Neural progenitor cell (in vitro differentiated cells): ENCODE measurements at regions not wholly inside any gene's neighbourhood (a gene's known extent, or its start where the extent isn't known, plus 50 kb on each side); places are given as distances from the start of the nearest gene placed in this dataset.

Experiments used
- DNase-seq: peaks from one replicate; pipeline ENCODE4 v3.0.0-alpha.2; 2016; ENCODE audit warnings: low spot score
- H2AFZ ChIP-seq: fragments of 200-600 bp; sonication (generic); replicated peaks from 2 replicates; pipeline ENCODE4 v1.6.1; 2016; ENCODE audit warnings: antibody characterized with exemption
- H3F3A ChIP-seq: fragments of 200-600 bp; sonication (generic); 2 replicates; pipeline ENCODE4 v1.6.1; 2016; ENCODE audit warnings: antibody characterized with exemption, low read depth
- H3K27ac ChIP-seq: fragments of 200-600 bp; sonication (generic); 2 replicates; pipeline ENCODE4 v1.5.1; 2016; ENCODE audit warnings: mild to moderate bottlenecking
- H3K27me3 ChIP-seq: fragments of 200-600 bp; sonication (generic); 2 replicates; pipeline ENCODE4 v1.6.1; 2016; ENCODE audit warnings: mild to moderate bottlenecking, moderate library complexity
- H3K36me3 ChIP-seq: fragments of 200-600 bp; sonication (generic); 2 replicates; pipeline ENCODE4 v1.5.1; 2016
- H3K4me1 ChIP-seq: fragments of 200-600 bp; sonication (generic); 2 replicates; pipeline ENCODE4 v1.6.1; 2016; ENCODE audit warnings: mixed run types
- H3K4me2 ChIP-seq: fragments of 200-600 bp; sonication (generic); 2 replicates; pipeline ENCODE4 v1.6.1; 2016
- H3K4me3 ChIP-seq: fragments of 200-600 bp; sonication (generic); 2 replicates; pipeline ENCODE4 v1.5.1; 2016
- H3K79me2 ChIP-seq: fragments of 200-600 bp; sonication (generic); 2 replicates; pipeline ENCODE4 v1.6.1; 2016; ENCODE audit warnings: low read depth
- H3K9ac ChIP-seq: fragments of 200-600 bp; sonication (generic); 2 replicates; pipeline ENCODE4 v1.6.1; 2016
- H3K9me3 ChIP-seq: fragments of 200-600 bp; sonication (generic); 2 replicates; pipeline ENCODE4 v1.5.1; 2016; ENCODE audit warnings: low read depth
- H4K20me1 ChIP-seq: fragments of 200-600 bp; sonication (generic); 2 replicates; pipeline ENCODE4 v1.6.1; 2016; ENCODE audit warnings: low read depth
- H3K27ac Mint-ChIP-seq: 3 replicates; pipeline ENCODE4 v1.8.0; 2021; ENCODE audit warnings: mixed read lengths
- H3K27me3 Mint-ChIP-seq: 2 replicates; pipeline ENCODE4 v1.8.0; 2022; ENCODE audit warnings: low read depth, mild to moderate bottlenecking, inconsistent platforms, moderate library complexity, mixed read lengths; ENCODE audit not compliant: insufficient read depth
- H3K36me3 Mint-ChIP-seq: 3 replicates; pipeline ENCODE4 v1.8.0; 2021; ENCODE audit warnings: mixed read lengths
- H3K4me1 Mint-ChIP-seq: 3 replicates; pipeline ENCODE4 v1.8.0; 2021; ENCODE audit warnings: mixed read lengths
- H3K4me3 Mint-ChIP-seq: 3 replicates; pipeline ENCODE4 v1.8.0; 2021; ENCODE audit warnings: mild to moderate bottlenecking, moderate library complexity, mixed read lengths
- H3K9me3 Mint-ChIP-seq: 3 replicates; pipeline ENCODE4 v1.8.0; 2020; ENCODE audit warnings: mixed read lengths
- EZH2 ChIP-seq: fragments of 200-600 bp; sonication (generic); IDR thresholded peaks from 2 replicates; pipeline ENCODE4 v1.6.1; 2017; ENCODE audit warnings: antibody characterized with exemption, mild to moderate bottlenecking, moderate library complexity
- EZH2phosphoT487 ChIP-seq: fragments of 200-600 bp; sonication (generic); IDR thresholded peaks from 2 replicates; pipeline ENCODE4 v1.6.1; 2017; ENCODE audit warnings: antibody characterized with exemption
- TF ChIP-seq, protein P1 (sequence below): fragments of 200-600 bp; sonication (generic); IDR thresholded peaks from 2 replicates; pipeline ENCODE4 v1.5.1; 2017; ENCODE audit warnings: antibody characterized with exemption, mild to moderate bottlenecking

DNA sequence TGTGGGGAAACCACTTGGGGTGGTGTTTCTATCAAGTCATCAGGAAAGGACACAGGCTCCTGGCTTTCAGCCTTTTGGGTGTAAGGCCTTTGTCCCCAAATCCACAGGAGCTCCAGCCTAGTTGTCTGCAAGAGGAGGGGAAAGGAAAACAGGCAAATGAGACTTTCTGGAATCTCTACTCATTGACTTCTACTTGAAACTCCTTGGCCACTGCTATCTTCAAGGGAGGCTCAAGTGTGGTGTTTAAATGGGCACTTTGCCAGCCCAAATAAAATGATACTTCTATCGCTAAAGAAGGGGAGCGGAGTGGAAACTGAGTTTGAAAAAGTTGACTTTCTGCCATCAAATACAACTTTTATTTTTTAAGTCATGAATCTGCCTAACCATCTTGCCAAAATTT lies 445.9 kb upstream of the RGS6 start:
- no peaks in the 10 kb centered on the region for H3K9me3 ChIP-seq
- Mint-ChIP-seq H3K27ac (no peak overlapping the region), H3K9me3 (no peaks in the 10 kb centered on the region), H3K27me3 (no peaks in the 10 kb centered on the region), H3K36me3 (peaks cover 13% of the 10 kb centered on the region), H3K4me1 (peaks cover 28% of the 10 kb centered on the region), H3K4me3 (no peak overlapping the region)
- no peaks in the 10 kb centered on the region for H3K36me3 ChIP-seq
- H3K4me1 ChIP-seq = peaks cover 30% of the 10 kb centered on the region
- no peaks in the 10 kb centered on the region for H3K27me3 ChIP-seq
- TF ChIP-seq EZH2phosphoT487 = no peak
- TF ChIP-seq, protein P1, sequence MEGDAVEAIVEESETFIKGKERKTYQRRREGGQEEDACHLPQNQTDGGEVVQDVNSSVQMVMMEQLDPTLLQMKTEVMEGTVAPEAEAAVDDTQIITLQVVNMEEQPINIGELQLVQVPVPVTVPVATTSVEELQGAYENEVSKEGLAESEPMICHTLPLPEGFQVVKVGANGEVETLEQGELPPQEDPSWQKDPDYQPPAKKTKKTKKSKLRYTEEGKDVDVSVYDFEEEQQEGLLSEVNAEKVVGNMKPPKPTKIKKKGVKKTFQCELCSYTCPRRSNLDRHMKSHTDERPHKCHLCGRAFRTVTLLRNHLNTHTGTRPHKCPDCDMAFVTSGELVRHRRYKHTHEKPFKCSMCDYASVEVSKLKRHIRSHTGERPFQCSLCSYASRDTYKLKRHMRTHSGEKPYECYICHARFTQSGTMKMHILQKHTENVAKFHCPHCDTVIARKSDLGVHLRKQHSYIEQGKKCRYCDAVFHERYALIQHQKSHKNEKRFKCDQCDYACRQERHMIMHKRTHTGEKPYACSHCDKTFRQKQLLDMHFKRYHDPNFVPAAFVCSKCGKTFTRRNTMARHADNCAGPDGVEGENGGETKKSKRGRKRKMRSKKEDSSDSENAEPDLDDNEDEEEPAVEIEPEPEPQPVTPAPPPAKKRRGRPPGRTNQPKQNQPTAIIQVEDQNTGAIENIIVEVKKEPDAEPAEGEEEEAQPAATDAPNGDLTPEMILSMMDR = no peak
- no peak for TF ChIP-seq EZH2
- DNase-seq = peak; percentile 35
- no peak overlapping the region for H3K9ac ChIP-seq
- H3K4me2 ChIP-seq = no peak overlapping the region
- peaks cover 16% of the 10 kb centered on the region for H3K79me2 ChIP-seq
- H3K27ac ChIP-seq = no peak overlapping the region
- peaks cover 4% of the 10 kb centered on the region for H3F3A ChIP-seq
- peaks cover 8% of the 10 kb centered on the region for H4K20me1 ChIP-seq
- no peak overlapping the region for H3K4me3 ChIP-seq
- H2AFZ ChIP-seq = no peak overlapping the region

GRCh38 chr14:71487449-71487848 lies 444.8 kb upstream of the RGS6 start:
- Histone ChIP-seq H4K20me1 (peaks cover 2% of the 10 kb centered on the region), H3K9ac (no peak overlapping the region)
- no peaks in the 10 kb centered on the region for H3K27me3 Mint-ChIP-seq

GRCh38 chr14:71487941-71488340 lies 444.3 kb upstream of the RGS6 start:
- H3K9me3 Mint-ChIP-seq = no peaks in the 10 kb centered on the region
- no peak overlapping the region for H3K9ac ChIP-seq
- peaks cover 2% of the 10 kb centered on the region for H4K20me1 ChIP-seq
- TF ChIP-seq, protein P1 = no peak
- TF ChIP-seq EZH2 (no peak), EZH2phosphoT487 (no peak)
- no peaks in the 10 kb centered on the region for H3K27me3 ChIP-seq
- no peak overlapping the region for H3K27ac ChIP-seq
- no peak overlapping the region for H2AFZ ChIP-seq
- no peaks in the 10 kb centered on the region for H3K36me3 ChIP-seq
- H3K4me1 ChIP-seq = peaks cover 20% of the 10 kb centered on the region
- H3K4me3 Mint-ChIP-seq = no peak overlapping the region
- no peaks in the 10 kb centered on the region for H3F3A ChIP-seq
- peaks cover 19% of the 10 kb centered on the region for H3K4me1 Mint-ChIP-seq
- no peak overlapping the region for H3K4me2 ChIP-seq
- H3K9me3 ChIP-seq = no peaks in the 10 kb centered on the region
- no peak overlapping the region for H3K27ac Mint-ChIP-seq
- no peak for DNase-seq
- no peaks in the 10 kb centered on the region for H3K27me3 Mint-ChIP-seq
- peaks cover 28% of the 10 kb centered on the region for H3K79me2 ChIP-seq
- H3K4me3 ChIP-seq = no peak overlapping the region
- peaks cover 15% of the 10 kb centered on the region for H3K36me3 Mint-ChIP-seq

More at GRCh38 chr14:71487449-71487848, 444.8 kb upstream of the RGS6 start:
- DNase-seq = no peak
- no peak overlapping the region for H3K4me3 Mint-ChIP-seq
- no peaks in the 10 kb centered on the region for H3K9me3 Mint-ChIP-seq
- TF ChIP-seq, protein P1 = no peak
- TF ChIP-seq EZH2phosphoT487 (no peak), EZH2 (no peak)
- H3K27ac ChIP-seq = no peak overlapping the region
- H3K4me1 ChIP-seq = peaks cover 24% of the 10 kb centered on the region
- no peaks in the 10 kb centered on the region for H3K9me3 ChIP-seq
- peaks cover 22% of the 10 kb centered on the region for H3K4me1 Mint-ChIP-seq
- H3K36me3 ChIP-seq = no peaks in the 10 kb centered on the region
- no peak overlapping the region for H3K27ac Mint-ChIP-seq
- H3K36me3 Mint-ChIP-seq = peaks cover 15% of the 10 kb centered on the region
- H3F3A ChIP-seq = peaks cover under 1% of the 10 kb centered on the region
- no peak overlapping the region for H2AFZ ChIP-seq
- H3K27me3 ChIP-seq = no peaks in the 10 kb centered on the region
- peaks cover 24% of the 10 kb centered on the region for H3K79me2 ChIP-seq
- H3K4me3 ChIP-seq = no peak overlapping the region
- no peak overlapping the region for H3K4me2 ChIP-seq
